ENCODE measurements at regions not wholly inside any gene's neighbourhood (a gene's known extent, or its start where the extent isn't known, plus 50 kb on each side); places are given as distances from the start of the nearest gene placed in this dataset.

DNA sequence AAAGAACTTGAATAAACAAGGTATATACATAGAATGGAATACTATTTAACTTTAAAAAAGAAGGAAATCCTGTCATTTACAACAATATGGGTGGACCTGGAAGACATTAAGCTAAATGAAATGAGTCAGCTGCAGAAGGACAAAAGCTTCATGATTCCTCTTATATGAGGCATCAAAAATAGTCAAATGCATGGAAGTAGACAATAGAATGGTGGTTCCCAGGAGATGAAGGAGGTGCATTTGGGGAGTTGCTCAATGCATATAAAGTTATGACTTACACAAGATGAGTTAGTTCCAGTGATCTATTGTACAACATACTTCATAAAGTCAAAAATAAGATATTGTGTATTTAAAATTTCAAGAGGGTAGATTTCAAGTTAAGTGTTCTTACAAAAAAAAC, 426.1 kb upstream of the UBE2E3 start:
- no peaks in the 10 kb centered on the region for H3K4me1 ChIP-seq (ENCODE audit: control insufficient read depth in 1 of 2, insufficient read depth in 2 of 2, low read depth in 1 of 2, low read length in 1 of 2)
- POLR2A ChIA-PET: no interaction called here

DNA sequence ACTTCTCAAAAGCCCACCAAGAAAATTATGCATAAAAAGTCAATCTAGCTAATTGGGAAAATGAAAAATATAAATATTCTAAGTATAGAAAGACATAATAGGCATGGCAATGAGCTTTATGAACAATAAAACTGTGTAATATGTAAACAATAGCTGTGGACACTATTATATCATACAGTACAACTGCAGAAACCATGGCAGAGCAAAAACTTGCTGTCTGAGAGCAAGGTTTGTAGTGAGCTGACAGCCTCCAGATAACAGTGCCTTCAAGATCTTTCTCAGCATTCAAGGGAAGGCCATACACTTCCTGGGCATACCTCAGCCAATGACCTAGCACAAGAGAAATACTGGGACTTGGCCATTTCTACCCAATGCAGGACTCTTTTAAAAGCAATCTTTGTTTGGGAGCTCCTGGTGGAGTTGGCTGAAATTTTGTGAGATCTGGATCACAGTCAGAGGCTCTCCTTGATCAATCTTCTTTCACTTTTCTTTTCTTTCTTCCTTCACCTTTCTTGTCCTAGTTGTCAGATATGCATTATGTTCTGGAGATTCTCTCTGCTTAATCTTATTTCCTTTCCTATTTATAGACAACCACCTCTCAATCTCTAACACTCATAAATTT, 427.2 kb upstream of the UBE2E3 start:
- no peak for TF ChIP-seq USF1 (IDR thresholded peaks at IDR 0.05; ENCODE audit: borderline replicate concordance, low read depth)
- H4K20me1 ChIP-seq (ENCODE audit: insufficient read depth): no peaks in the 10 kb centered on the region
- no peaks in the 10 kb centered on the region for H3K36me3 ChIP-seq (replicated peaks in 1 of 2; ENCODE audit: control insufficient read depth in 1 of 2, insufficient read depth in 2 of 2, low read length in 1 of 2)
- no peaks in the 10 kb centered on the region for H3K79me2 ChIP-seq (ENCODE audit: insufficient read depth)
- H3F3A ChIP-seq (replicated peaks; ENCODE audit: insufficient read depth): no peaks in the 10 kb centered on the region
- CTCF ChIA-PET: interaction anchor here (0.9 kb wide), 1 partner anchor 9 kb away, joined by 3 read pairs; no protein-coding TSS in a partner anchor
- H3K27me3 ChIP-seq (ENCODE audit: insufficient read depth): no peaks in the 10 kb centered on the region
- H3K9me3 ChIP-seq: no peaks in the 10 kb centered on the region
- no peaks in the 10 kb centered on the region for H3K4me1 ChIP-seq (ENCODE audit: control insufficient read depth in 1 of 2, insufficient read depth in 2 of 2, low read depth in 1 of 2, low read length in 1 of 2)
- H3K9me2 ChIP-seq: 0 out of 2 replicates have a peak, but pooled peaks cover 3% of the 10 kb centered on the region
- H3K4me2 ChIP-seq: no peak overlapping the region
- H3K9ac ChIP-seq: no peak overlapping the region
- H3K27ac ChIP-seq (ENCODE audit: low read depth in 2 of 2, low read length in 1 of 2): no peak overlapping the region
- no peak overlapping the region for H2AFZ ChIP-seq (ENCODE audit: low read depth)
- H3K4me3 ChIP-seq (ENCODE audit: low read depth in 2 of 2, low read length in 1 of 2): no peak overlapping the region
- DNase-seq: no peak
- POLR2A ChIA-PET: no interaction called here

More for the DNA sequence above, 426.1 kb upstream of the UBE2E3 start:
- H3K4me3 ChIP-seq (ENCODE audit: low read depth in 2 of 2, low read length in 1 of 2): no peak overlapping the region
- CTCF ChIA-PET: no interaction called here
- H2AFZ ChIP-seq (ENCODE audit: low read depth): 0 out of 2 replicates have a peak overlapping the region, but pooled peaks have one; percentile 29
- H4K20me1 ChIP-seq (ENCODE audit: insufficient read depth): no peaks in the 10 kb centered on the region
- H3K27ac ChIP-seq (ENCODE audit: low read depth in 2 of 2, low read length in 1 of 2): no peak overlapping the region
- no peaks in the 10 kb centered on the region for H3K36me3 ChIP-seq (replicated peaks in 1 of 2; ENCODE audit: control insufficient read depth in 1 of 2, insufficient read depth in 2 of 2, low read length in 1 of 2)
- H3K27me3 ChIP-seq (ENCODE audit: insufficient read depth): no peaks in the 10 kb centered on the region
- no peak overlapping the region for H3K9ac ChIP-seq
- H3K4me2 ChIP-seq: no peak overlapping the region
- DNase-seq: no peak
- H3K9me3 ChIP-seq: no peaks in the 10 kb centered on the region
- TF ChIP-seq EP300 (IDR thresholded peaks at IDR 0.05; ENCODE audit: borderline replicate concordance in 1 of 2, low read depth in 1 of 2, low read length in 1 of 2) (no peak), TEAD4 (IDR thresholded peaks at IDR 0.05; ENCODE audit: borderline replicate concordance, insufficient read depth) (no peak), RXRA (IDR thresholded peaks at IDR 0.05; ENCODE audit: borderline replicate concordance, low read depth) (no peak), USF2 (IDR thresholded peaks at IDR 0.05; ENCODE audit: borderline replicate concordance, low read depth, low read length) (no peak), GATA2 (CRISPR knock-in tag; IDR thresholded peaks at IDR 0.05) (no peak), FOXM1 (IDR thresholded peaks at IDR 0.05; ENCODE audit: low read depth) (no peak), EZH2phosphoT487 (IDR thresholded peaks at IDR 0.05; ENCODE audit: borderline replicate concordance, low read depth) (no peak)
- TF ChIP-seq, protein P1, sequence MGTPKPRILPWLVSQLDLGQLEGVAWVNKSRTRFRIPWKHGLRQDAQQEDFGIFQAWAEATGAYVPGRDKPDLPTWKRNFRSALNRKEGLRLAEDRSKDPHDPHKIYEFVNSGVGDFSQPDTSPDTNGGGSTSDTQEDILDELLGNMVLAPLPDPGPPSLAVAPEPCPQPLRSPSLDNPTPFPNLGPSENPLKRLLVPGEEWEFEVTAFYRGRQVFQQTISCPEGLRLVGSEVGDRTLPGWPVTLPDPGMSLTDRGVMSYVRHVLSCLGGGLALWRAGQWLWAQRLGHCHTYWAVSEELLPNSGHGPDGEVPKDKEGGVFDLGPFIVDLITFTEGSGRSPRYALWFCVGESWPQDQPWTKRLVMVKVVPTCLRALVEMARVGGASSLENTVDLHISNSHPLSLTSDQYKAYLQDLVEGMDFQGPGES (IDR thresholded peaks at IDR 0.05; ENCODE audit: low read depth, low read length): no peak
- 0 out of 2 replicates have a peak, but pooled peaks cover 3% of the 10 kb centered on the region for H3K9me2 ChIP-seq
- H3K79me2 ChIP-seq (ENCODE audit: insufficient read depth): no peaks in the 10 kb centered on the region
- no peaks in the 10 kb centered on the region for H3F3A ChIP-seq (replicated peaks; ENCODE audit: insufficient read depth)

Measured in SK-N-SH (cell line).